GM19240 (cell line): ENCODE measurements at regions not wholly inside any gene's neighbourhood (a gene's known extent, or its start where the extent isn't known, plus 50 kb on each side); places are given as distances from the start of the nearest gene placed in this dataset.

Experiments
- DNase-seq: peaks from one replicate; pipeline ENCODE4 v3.0.0; 2011; ENCODE audit warnings: low spot score; ENCODE audit not compliant: insufficient read length

- no peak for DNase-seq
Measured at GRCh38 chr2:45255563-45255962, 246.3 kb upstream of the SIX2 start.

- DNase-seq: no peak
Measured at GRCh38 chr2:45254025-45254424, 244.8 kb upstream of the SIX2 start.

- DNase-seq: no peak
Measured at GRCh38 chr2:45253151-45253550, 243.9 kb upstream of the SIX2 start.

- no peak for DNase-seq
Measured at GRCh38 chr2:45250176-45250575, 240.9 kb upstream of the SIX2 start.

GRCh38 chr2:45248214-45248613, 239.0 kb upstream of the SIX2 start:
- DNase-seq: no peak

- no peak for DNase-seq
Measured at GRCh38 chr2:45244928-45245327, 235.7 kb upstream of the SIX2 start.

- no peak for DNase-seq
Measured at GRCh38 chr2:45242161-45242741, 233.0 kb upstream of the SIX2 start.

- no peak for DNase-seq
Measured at GRCh38 chr2:45241061-45241561, 231.9 kb upstream of the SIX2 start.

GRCh38 chr2:45237850-45238542, 228.7 kb upstream of the SIX2 start:
- no peak for DNase-seq

GRCh38 chr2:45237128-45237527, 227.9 kb upstream of the SIX2 start:
- no peak for DNase-seq

GRCh38 chr2:45236268-45236667, 227.0 kb upstream of the SIX2 start:
- DNase-seq: no peak

GRCh38 chr2:45233301-45233700, 224.0 kb upstream of the SIX2 start:
- no peak for DNase-seq

- no peak for DNase-seq
Measured at GRCh38 chr2:45232818-45233217, 223.6 kb upstream of the SIX2 start.

- no peak for DNase-seq
Measured at GRCh38 chr2:45229411-45229810, 220.2 kb upstream of the SIX2 start.

- DNase-seq: no peak
Measured at GRCh38 chr2:45227347-45227746, 218.1 kb upstream of the SIX2 start.

- no peak for DNase-seq
Measured at GRCh38 chr2:45224993-45225380, 215.7 kb upstream of the SIX2 start.

GRCh38 chr2:45224321-45224992, 215.2 kb upstream of the SIX2 start:
- DNase-seq: no peak

- no peak for DNase-seq
Measured at GRCh38 chr2:45223531-45223930, 214.3 kb upstream of the SIX2 start.

- no peak for DNase-seq
Measured at GRCh38 chr2:45220227-45220626, 211.0 kb upstream of the SIX2 start.

- DNase-seq: no peak
Measured at GRCh38 chr2:45218931-45219339, 209.7 kb upstream of the SIX2 start.

GRCh38 chr2:45218297-45218696, 209.0 kb upstream of the SIX2 start:
- DNase-seq: no peak

- no peak for DNase-seq
Measured at GRCh38 chr2:45216118-45216517, 206.9 kb upstream of the SIX2 start.

GRCh38 chr2:45214550-45214949, 205.3 kb upstream of the SIX2 start:
- DNase-seq: no peak
